Stomach (tissue), 8 donors: ENCODE measurements at regions not wholly inside any gene's neighbourhood (a gene's known extent, or its start where the extent isn't known, plus 50 kb on each side); places are given as distances from the start of the nearest gene placed in this dataset.

Source experiments
- DNase-seq, 2 donors: peaks; one replicate each; pipeline versions ENCODE4 v3.0.0 to v3.0.0-alpha.2; 2013 to 2019
- H3K27ac ChIP-seq, 5 donors: fragments of 200-600 bp in 4 of 5; sonication (generic) in 4 of 5; one replicate each; pipeline ENCODE4 v1.5.1; 2013 to 2019; ENCODE audit warnings: mild to moderate bottlenecking in 1 of 5, moderate library complexity in 1 of 5
- H3K27me3 ChIP-seq, 3 donors: fragments of 200-600 bp; sonication (generic); one replicate each; pipeline ENCODE4 v1.5.1; 2017 to 2019; ENCODE audit warnings: mixed run types in 1 of 3
- H3K36me3 ChIP-seq, 4 donors: fragments of 200-600 bp; sonication (generic); 1 replicate in 3 of 4; 2 replicates in 1 of 4; pipeline ENCODE4 v1.5.1; 2016 to 2019
- H3K4me1 ChIP-seq, 4 donors: fragments of 200-600 bp; sonication (generic); one replicate each; pipeline ENCODE4 v1.5.1; 2016 to 2019
- H3K4me3 ChIP-seq, 4 donors: fragments of 200-600 bp; sonication (generic) in 3 of 4; one replicate each; pipeline ENCODE4 v1.5.1; 2016 to 2019; ENCODE audit warnings: mild to moderate bottlenecking in 1 of 4
- H3K9me3 ChIP-seq, 4 donors: fragments of 200-600 bp; sonication (generic); one replicate each; pipeline ENCODE4 v1.5.1; 2016 to 2019
- CTCF ChIP-seq, 7 experiments: fragments of 450-650 bp in 4 of 7; fragments of 200-600 bp in 3 of 7; sonication (generic) in 3 of 7; IDR thresholded peaks; one replicate each; pipeline ENCODE4 v1.5.1; 2016 to 2019; ENCODE audit warnings: antibody characterized with exemption in 7 of 7, control low read depth in 2 of 7, mild to moderate bottlenecking in 1 of 7
- EP300 ChIP-seq: sonication (generic); formaldehyde crosslinking; IDR thresholded peaks from one replicate; pipeline ENCODE4 v1.6.1; 2017; ENCODE audit warnings: antibody characterized with exemption
- POLR2A ChIP-seq, 4 donors: fragments of 450-650 bp; IDR thresholded peaks; one replicate each; pipeline ENCODE4 v1.6.1; 2016; ENCODE audit warnings: antibody characterized with exemption in 4 of 4, control low read depth in 2 of 4, mild to moderate bottlenecking in 1 of 4, moderate library complexity in 1 of 4
- POLR2AphosphoS5 ChIP-seq, 3 donors: sonication (generic); formaldehyde crosslinking; IDR thresholded peaks; one replicate each; pipeline ENCODE4 v1.6.1; 2016; ENCODE audit warnings: antibody characterized with exemption in 3 of 3
- WGBS, 5 donors: extraction: QIAGEN DNeasy Blood & Tissue Kit in 3 of 5; methylation state at CpG; one replicate each; pipeline versions ENCODE4 v1.1.5 to v1.1.7; 2013 to 2018; 5-methylcytosine and 5-hydroxymethylcytosine counted together
- intact Hi-C: fragments of 100-400 bp; cut with DNase I; formaldehyde crosslinking; loops from one replicate; pipeline ENCODE4 v1.15.1; 2023; ENCODE audit warnings: low total_unique reads
- donor health status: healthy with polysubstance abuse.
- donor health status: Bipolar disorder and iron deficiency.
- donor health status: healthy.

GRCh38 chr10:10417671-10418070 is 600.0 kb upstream of the CELF2 start:
- intact Hi-C loops: no loop called here
- H3K9me3 ChIP-seq: no peaks in the 10 kb centered on the region
- no peak overlapping the region for H3K27ac ChIP-seq
- H3K27me3 ChIP-seq: no peaks in the 10 kb centered on the region
- TF ChIP-seq EP300 (no peak), POLR2A (IDR thresholded peaks at IDR 0.05) (no peak), CTCF (IDR thresholded peaks at IDR 0.05) (no peak), POLR2AphosphoS5 (IDR thresholded peaks at IDR 0.05) (no peak)
- WGBS, 5 donors: 61 to 78% (median 73%) methylated on average over 3 of the region's 3 CpGs
- H3K4me1 ChIP-seq: peaks cover 0 to 3% (median 0%) of the 10 kb centered on the region in 4 donors
- H3K4me3 ChIP-seq: no peak overlapping the region
- no peaks in the 10 kb centered on the region for H3K36me3 ChIP-seq
- no peak for DNase-seq

GRCh38 chr10:10418387-10418786 is 599.3 kb upstream of the CELF2 start:
- peak in 1 of 2 donors; percentile 6 for DNase-seq
- H3K9me3 ChIP-seq: no peaks in the 10 kb centered on the region
- no peaks in the 10 kb centered on the region for H3K27me3 ChIP-seq
- peaks cover 0 to 3% (median 0%) of the 10 kb centered on the region in 4 donors for H3K4me1 ChIP-seq
- H3K4me3 ChIP-seq: no peak overlapping the region
- no peak for TF ChIP-seq EP300
- TF ChIP-seq POLR2AphosphoS5 (IDR thresholded peaks at IDR 0.05): no peak
- TF ChIP-seq CTCF (IDR thresholded peaks at IDR 0.05): no peak
- TF ChIP-seq POLR2A (IDR thresholded peaks at IDR 0.05): no peak
- intact Hi-C loops: no loop called here
- no peak overlapping the region for H3K27ac ChIP-seq
- WGBS, 5 donors: 37 to 66% (median 58%) methylated on average over 6 of the region's 6 CpGs
- no peaks in the 10 kb centered on the region for H3K36me3 ChIP-seq

- WGBS, 5 donors: 60 to 81% (median 61%) methylated on average over 5 of the region's 5 CpGs
- intact Hi-C loops: no loop called here
- no peak for TF ChIP-seq POLR2AphosphoS5 (IDR thresholded peaks at IDR 0.05)
- no peak for TF ChIP-seq CTCF (IDR thresholded peaks at IDR 0.05)
- TF ChIP-seq EP300: no peak
- TF ChIP-seq POLR2A (IDR thresholded peaks at IDR 0.05): no peak
Observed at GRCh38 chr10:10421071-10421470, 596.6 kb upstream of the CELF2 start.

GRCh38 chr10:10431422-10432066 is 586.1 kb upstream of the CELF2 start:
- intact Hi-C loops: no loop called here
- Histone ChIP-seq H3K36me3 (no peaks in the 10 kb centered on the region), H3K4me1 (no peaks in the 10 kb centered on the region), H3K27ac (no peak overlapping the region), H3K9me3 (peaks cover 0 to 6% (median 2%) of the 10 kb centered on the region in 4 donors), H3K4me3 (no peak overlapping the region), H3K27me3 (no peaks in the 10 kb centered on the region)
- no peak for DNase-seq
- 75 to 81% (median 77%) methylated on average over 5 of the region's 5 CpGs for WGBS, 5 donors
- TF ChIP-seq CTCF (IDR thresholded peaks at IDR 0.05) (no peak), POLR2AphosphoS5 (IDR thresholded peaks at IDR 0.05) (no peak), EP300 (no peak), POLR2A (IDR thresholded peaks at IDR 0.05) (no peak)

More at GRCh38 chr10:10421071-10421470, 596.6 kb upstream of the CELF2 start:
- no peak for DNase-seq
- Histone ChIP-seq H3K4me1 (peaks cover 0 to 3% (median 0%) of the 10 kb centered on the region in 4 donors), H3K4me3 (no peak overlapping the region), H3K27me3 (no peaks in the 10 kb centered on the region), H3K36me3 (no peaks in the 10 kb centered on the region), H3K27ac (no peak overlapping the region), H3K9me3 (no peaks in the 10 kb centered on the region)
